Heart right ventricle (tissue), 16 donors: ENCODE measurements at regions not wholly inside any gene's neighbourhood (a gene's known extent, or its start where the extent isn't known, plus 50 kb on each side); places are given as distances from the start of the nearest gene placed in this dataset.

Experiments used
- ATAC-seq, 8 donors: fragments of 200-7000 bp; cut with Tn5 transposase; one replicate each; pipeline ENCODE4 v1.9.1; 2020; ENCODE audit warnings: mild to moderate bottlenecking in 8 of 8, moderate library complexity in 8 of 8, moderate number of reproducible peaks in 1 of 8
- DNase-seq, 2 donors: peaks; one replicate each; pipeline ENCODE4 v3.0.0-alpha.2; 2020
- H3K27ac ChIP-seq, 10 donors: fragments of 200-600 bp; sonication (generic) in 2 of 10; one replicate each; pipeline versions ENCODE4 v1.5.0 to v1.8.0; 2020 to 2022; ENCODE audit warnings: mild to moderate bottlenecking in 3 of 10
- H3K27me3 ChIP-seq, 7 donors: fragments of 200-600 bp; one replicate each; pipeline ENCODE4 v1.8.0; 2021 to 2022; ENCODE audit warnings: mild to moderate bottlenecking in 2 of 7
- H3K36me3 ChIP-seq, 9 donors: fragments of 200-600 bp; sonication (generic) in 1 of 9; one replicate each; pipeline versions ENCODE4 v1.5.0 to v1.8.0; 2020 to 2022; ENCODE audit warnings: mild to moderate bottlenecking in 2 of 9
- H3K4me1 ChIP-seq, 9 donors: fragments of 200-600 bp; sonication (generic) in 1 of 9; one replicate each; pipeline versions ENCODE4 v1.5.0 to v1.8.0; 2020 to 2022; ENCODE audit warnings: mild to moderate bottlenecking in 4 of 9
- H3K4me3 ChIP-seq, 10 donors: fragments of 200-600 bp; sonication (generic) in 2 of 10; one replicate each; pipeline versions ENCODE4 v1.5.0 to v1.8.0; 2020 to 2022; ENCODE audit warnings: mild to moderate bottlenecking in 7 of 10, moderate library complexity in 2 of 10
- H3K9me3 ChIP-seq, 11 donors: fragments of 200-600 bp in 10 of 11; sonication (generic) in 2 of 11; one replicate each; pipeline versions ENCODE4 v1.5.0 to v1.8.0; 2013 to 2022; ENCODE audit warnings: mild to moderate bottlenecking in 2 of 11, control low read depth in 1 of 11, moderate library complexity in 1 of 11
- CTCF ChIP-seq, 9 donors: fragments of 200-600 bp; sonication (generic) in 2 of 9; IDR thresholded peaks; one replicate each; pipeline versions ENCODE4 v1.5.0 to v1.8.0; 2021 to 2022; ENCODE audit warnings: antibody characterized with exemption in 9 of 9, mild to moderate bottlenecking in 5 of 9, moderate library complexity in 1 of 9
- WGBS, 2 donors: extraction: QIAGEN DNeasy Blood & Tissue Kit; methylation state at CpG; one replicate each; pipeline ENCODE4 v1.1.7; 2013; ENCODE audit warnings: inconsistent platforms in 1 of 2; 5-methylcytosine and 5-hydroxymethylcytosine counted together
- intact Hi-C, 10 donors: fragments of 100-400 bp; cut with DNase I; formaldehyde crosslinking; loops; one replicate each; pipeline versions ENCODE4 v1.11.1 to v1.14.2; 2022
- donor health status: Arrhythmogenic right ventricular cardiomyopathy.
- donor health status: ischemic (EF 13 %, LVEDD 7.1; RV severe dilation, severe dysfunction).
- donor health status: healthy with polysubstance abuse.
- donor health status: DM: no; HTN: yes; CAD: no.
- donor health status: DM: no; HTN: no; CAD: no.
- donor health status: ischemic (EF 25% LVEDD 6.9; RV normal size, moderate dysfunction).
- donor health status: ischemic (EF 25% LVEDD 5.7; RV mildly dilated, moderate dysfunction).
- donor health status: healthy.
- donor health status: DM: yes; HTN: yes; CAD: no.
- donor health status: Ischemic cardiomyopathy.
- donor health status: ischemic (EF 35%, LVEDD 5.7; RV mildly dilated, moderate dysfunction).
- donor health status: nonischemic (EF 11% LVEDD 7.7; RV severe dilation, severe dysfunction).
- donor health status: DM: yes; HTN: yes; CAD: no.
- donor health status: PGD.
- donor health status: ischemic (EF 29% LVEDD 5.4; RV normal size, mild dysfunction).
- donor health status: nonischemic (EF 23%, LVEDD 6.1; RV moderate dilation, normal function).

- Histone ChIP-seq H3K27ac (no peak overlapping the region), H3K27me3 (no peaks in the 10 kb centered on the region), H3K36me3 (no peaks in the 10 kb centered on the region), H3K4me1 (peaks cover 0 to 26% (median 0%) of the 10 kb centered on the region in 9 donors), H3K9me3 (no peaks in the 10 kb centered on the region), H3K4me3 (no peak overlapping the region)
- intact Hi-C loops, result loop anchor here in 1 of 10 donors (10.0 kb wide), 1 partner anchor 45 kb away; no protein-coding TSS in a partner anchor
- no peak for TF ChIP-seq CTCF (IDR thresholded peaks at IDR 0.05)
- 88% methylated on average over 4 of the region's 4 CpGs for WGBS, 2 donors
- DNase-seq (no peak), ATAC-seq (no peak)
These were observed 95.9 kb upstream of the HDAC9 start for GRCh38 chr7:18399436-18400235.

GRCh38 chr7:18400275-18400674 is 95.3 kb upstream of the HDAC9 start:
- no peak overlapping the region for H3K27ac ChIP-seq
- intact Hi-C loops, result no loop called here
- H3K4me3 ChIP-seq, result no peak overlapping the region
- H3K27me3 ChIP-seq, result no peaks in the 10 kb centered on the region
- ATAC-seq (no peak), DNase-seq (no peak)
- TF ChIP-seq CTCF (IDR thresholded peaks at IDR 0.05), result no peak
- peaks cover 0 to 31% (median 0%) of the 10 kb centered on the region in 9 donors for H3K4me1 ChIP-seq
- H3K36me3 ChIP-seq, result no peaks in the 10 kb centered on the region
- 93 to 94% methylated on average over 2 of the region's 2 CpGs for WGBS, 2 donors
- no peaks in the 10 kb centered on the region for H3K9me3 ChIP-seq

GRCh38 chr7:18400726-18401125 is 94.8 kb upstream of the HDAC9 start:
- no peak overlapping the region for H3K27ac ChIP-seq

GRCh38 chr7:18401757-18402156 is 93.8 kb upstream of the HDAC9 start:
- Histone ChIP-seq H3K36me3 (no peaks in the 10 kb centered on the region), H3K9me3 (no peaks in the 10 kb centered on the region), H3K4me3 (no peak overlapping the region), H3K27ac (peak overlapping the region in 1 of 10 donors; percentile 55), H3K4me1 (peaks cover 0 to 38% (median 0%) of the 10 kb centered on the region in 9 donors), H3K27me3 (no peaks in the 10 kb centered on the region)
- TF ChIP-seq CTCF (IDR thresholded peaks at IDR 0.05), result no peak
- intact Hi-C loops, result no loop called here
- 86% methylated on average over 1 of the region's 1 CpG for WGBS, 2 donors
- no peak for DNase-seq
- ATAC-seq, result no peak

More at GRCh38 chr7:18400726-18401125, 94.8 kb upstream of the HDAC9 start:
- WGBS, 2 donors, result 77 to 81% methylated on average over 3 of the region's 3 CpGs
- Histone ChIP-seq H3K4me3 (no peak overlapping the region), H3K9me3 (no peaks in the 10 kb centered on the region), H3K4me1 (peaks cover 0 to 33% (median 0%) of the 10 kb centered on the region in 9 donors), H3K36me3 (no peaks in the 10 kb centered on the region), H3K27me3 (no peaks in the 10 kb centered on the region)
- TF ChIP-seq CTCF (IDR thresholded peaks at IDR 0.05), result no peak
- intact Hi-C loops, result no loop called here
- DNase-seq, result no peak
- ATAC-seq, result no peak
